K562 (cell line): ENCODE measurements at regions not wholly inside any gene's neighbourhood (a gene's known extent, or its start where the extent isn't known, plus 50 kb on each side); places are given as distances from the start of the nearest gene placed in this dataset.

Experiments used
- ATAC-seq: fragments of 200-7000 bp; cut with Tn5 transposase; 3 replicates; pipeline ENCODE4 v1.9.1; 2020; ENCODE audit warnings: moderate library complexity
- BruUV-seq: library from RNA; stranded (reverse); fragments of 400-500 nt; replicated peaks from 2 replicates; lab custom pipeline; 2021; lab: Mats Ljungman, UMichigan
- CTCF ChIA-PET: fragments of 300-600 bp; formaldehyde crosslinking; extraction: SDS; loops from one replicate; lab custom pipeline; 2021; ENCODE audit warnings: low intra/inter-chr PET ratio; lab: Yijun Ruan, JAX
- POLR2A ChIA-PET: fragments of 300-600, 350-650 bp; sonication (Branson Sonifier 250); formaldehyde crosslinking; extraction: SDS; loops from one replicate; lab custom pipeline; 2021; ENCODE audit warnings: antibody characterized with exemption, inconsistent platforms; lab: Yijun Ruan, JAX
- DNase-seq, 4 experiments: peaks; one replicate each; pipeline versions ENCODE4 v3.0.0 to v3.0.0-alpha.2; 2011 to 2018; ENCODE audit warnings: low spot score in 3 of 4, mixed read lengths in 3 of 4; ENCODE audit errors: extremely low read depth in 1 of 4
- FAIRE-seq: peaks from 2 replicates; lab custom pipeline; 2011; peaks lifted over from hg19 to GRCh38; lab: Jason Lieb, UNC
- H2AFZ ChIP-seq: 2 replicates; pipeline ENCODE4 v1.6.0; 2011; ENCODE audit warnings: low read depth, low read length, control low read depth, inconsistent platforms
- H3K27ac ChIP-seq: fragments of 200-600 bp; 3 replicates; pipeline ENCODE4 v1.8.0; 2011; ENCODE audit warnings: low read depth, mild to moderate bottlenecking, control low read depth, inconsistent platforms, low read length, moderate library complexity, mixed read lengths; ENCODE audit errors: extremely low read depth
- H3K27me3 ChIP-seq, 2 experiments: fragments of 300-600 bp in 1 of 2; 2 replicates in 1 of 2; 3 replicates in 1 of 2; pipeline versions ENCODE4 v1.6.0 to v1.8.0; 2011; ENCODE audit warnings: inconsistent platforms in 2 of 2, low read length in 2 of 2, mild to moderate bottlenecking in 1 of 2, mixed read lengths in 1 of 2, moderate library complexity in 1 of 2; ENCODE audit not compliant: control insufficient read depth in 2 of 2, insufficient read depth in 2 of 2
- H3K36me3 ChIP-seq: fragments of 300-600 bp; 3 replicates; pipeline ENCODE4 v1.8.0; 2011; ENCODE audit warnings: mild to moderate bottlenecking, low read length, inconsistent platforms; ENCODE audit not compliant: control insufficient read depth, insufficient read depth
- H3K4me1 ChIP-seq, 2 experiments: fragments of 200-600 bp in 1 of 2; replicated peaks in 1 of 2; 2 replicates in 1 of 2; 3 replicates in 1 of 2; pipeline versions ENCODE4 v1.5.1 to v1.8.0; 2011; ENCODE audit warnings: inconsistent platforms in 2 of 2, low read length in 2 of 2, mild to moderate bottlenecking in 1 of 2, mixed read lengths in 1 of 2, moderate library complexity in 1 of 2; ENCODE audit not compliant: control insufficient read depth in 2 of 2, insufficient read depth in 2 of 2
- H3K4me2 ChIP-seq: 2 replicates; pipeline ENCODE4 v1.6.1; 2011; ENCODE audit warnings: low read length, control low read depth, inconsistent platforms, mixed read lengths; ENCODE audit not compliant: insufficient read depth
- H3K4me3 ChIP-seq: fragments of 200-600 bp; sonication (generic), shearing (Covaris generic); 2 replicates; pipeline ENCODE4 v1.5.1; 2016; ENCODE audit warnings: control low read depth, inconsistent platforms
- H3K79me2 ChIP-seq: fragments of 200-600 bp; 3 replicates; pipeline ENCODE4 v1.8.0; 2011; ENCODE audit warnings: low read length, inconsistent platforms; ENCODE audit not compliant: control insufficient read depth, insufficient read depth
- H3K9ac ChIP-seq, 2 experiments: 2 replicates each; pipeline versions ENCODE4 v1.6.0 to v1.6.1; 2011; ENCODE audit warnings: low read depth in 2 of 2, low read length in 2 of 2, control low read depth in 1 of 2, inconsistent platforms in 1 of 2, mild to moderate bottlenecking in 1 of 2, mixed read lengths in 1 of 2; ENCODE audit not compliant: insufficient read depth in 1 of 2
- H3K9me1 ChIP-seq: one replicate; pipeline ENCODE4 v1.6.0; 2011; ENCODE audit warnings: inconsistent platforms, mild to moderate bottlenecking, low read length, moderate library complexity; ENCODE audit not compliant: control insufficient read depth, insufficient read depth
- H3K9me3 ChIP-seq: replicated peaks from 2 replicates; pipeline ENCODE4 v1.5.1; 2011; ENCODE audit warnings: low read depth, low read length, inconsistent platforms; ENCODE audit not compliant: control insufficient read depth, insufficient read depth
- H4K20me1 ChIP-seq: replicated peaks from 2 replicates; pipeline ENCODE4 v1.6.1; 2011; ENCODE audit warnings: low read length, inconsistent platforms, mixed read lengths; ENCODE audit not compliant: control insufficient read depth, insufficient read depth
- CHCHD3 ChIP-seq: fragments of 250-450 bp; sonication (Bioruptor Pico); IDR thresholded peaks from 2 replicates; pipeline ENCODE4 v2.1.2; 2022; ENCODE audit warnings: mild to moderate bottlenecking
- CTCFL ChIP-seq: IDR thresholded peaks from 2 replicates; pipeline ENCODE4 v1.6.1; 2011; ENCODE audit warnings: borderline replicate concordance, low read depth, mild to moderate bottlenecking, moderate library complexity, low read length; ENCODE audit not compliant: insufficient read depth, poor library complexity, severe bottlenecking
- DLX4 ChIP-seq: fragments of 250-450 bp; sonication (Bioruptor Pico); IDR thresholded peaks from 2 replicates; pipeline ENCODE4 v1.6.1; 2021; ENCODE audit warnings: mild to moderate bottlenecking
- GTF2F1 ChIP-seq: IDR thresholded peaks from 2 replicates; pipeline ENCODE4 v1.6.1; 2011; ENCODE audit warnings: low read depth, low read length, improper control_type of control experiment
- HNRNPLL ChIP-seq: fragments of 200-400 bp; formaldehyde crosslinking; IDR thresholded peaks from 2 replicates; pipeline ENCODE4 v1.6.1; 2017; ENCODE audit warnings: low read length, low read depth, mild to moderate bottlenecking; ENCODE audit not compliant: poor library complexity, severe bottlenecking
- MYBL2 ChIP-seq, 2 experiments: fragments of 450-650 bp in 1 of 2; sonication (generic) in 1 of 2; formaldehyde crosslinking in 1 of 2; IDR thresholded peaks; 2 replicates each; pipeline versions ENCODE4 v1.6.1 to v1.8.1; 2017 to 2022; ENCODE audit warnings: borderline replicate concordance in 1 of 2, inconsistent platforms in 1 of 2, low read depth in 1 of 2, mild to moderate bottlenecking in 1 of 2, missing genetic modification reagents in 1 of 2, moderate library complexity in 1 of 2
- SREBF1 ChIP-seq: fragments of 150-350 bp; IDR thresholded peaks from 2 replicates; pipeline ENCODE4 v1.6.1; 2014; ENCODE audit warnings: antibody characterized with exemption, low read depth, low read length, borderline replicate concordance
- TBP ChIP-seq: optimal IDR thresholded peaks from 2 replicates; pipeline ENCODE3; 2011; ENCODE audit warnings: low read depth, low read length, improper control_type of control experiment
- TCFL5 ChIP-seq: fragments of 250-450 bp; sonication (Bioruptor Pico); conservative IDR thresholded peaks from 2 replicates; pipeline ENCODE4 v1.6.1; 2021; ENCODE audit warnings: mild to moderate bottlenecking, moderate library complexity, matching md5 sums
- TSC22D4 ChIP-seq: fragments of 450-650 bp; IDR thresholded peaks from 2 replicates; pipeline ENCODE4 v1.6.1; 2016; ENCODE audit warnings: missing genetic modification characterization, missing biosample characterization, control low read depth
- ZBTB5 ChIP-seq: fragments of 450-650 bp; IDR thresholded peaks from 2 replicates; pipeline ENCODE4 v1.6.1; 2017; ENCODE audit warnings: antibody characterized with exemption
- ZNF75A ChIP-seq: fragments of 450-650 bp; formaldehyde crosslinking; IDR thresholded peaks from 2 replicates; pipeline ENCODE4 v1.4.0; 2020; ENCODE audit warnings: mild to moderate bottlenecking
- WGBS: fragments of 100-300 bp; shearing (Covaris generic); methylation state at CpG from one replicate; pipeline ENCODE4 v1.1.6; 2016; ENCODE audit warnings: low coverage, mixed read lengths; ENCODE audit not compliant: insufficient coverage; ENCODE audit errors: missing lambda C conversion rate; 5-methylcytosine and 5-hydroxymethylcytosine counted together
- in situ Hi-C: fragments of 300-500 bp; cut with MboI; formaldehyde crosslinking; loops from 4 replicates; pipeline ENCODE4 v1.15.0; 2018; ENCODE audit warnings: inconsistent platforms, mixed read lengths
- intact Hi-C: fragments of 100-400 bp; cut with micrococcal nuclease; formaldehyde crosslinking; loops from 2 replicates; pipeline ENCODE4 v1.14.2; 2022
- TF ChIP-seq, protein P1 (sequence below): sonication (generic); formaldehyde crosslinking; IDR thresholded peaks from 2 replicates; pipeline ENCODE4 v1.8.0; 2022; ENCODE audit warnings: mild to moderate bottlenecking, missing genetic modification reagents, borderline replicate concordance

DNA sequence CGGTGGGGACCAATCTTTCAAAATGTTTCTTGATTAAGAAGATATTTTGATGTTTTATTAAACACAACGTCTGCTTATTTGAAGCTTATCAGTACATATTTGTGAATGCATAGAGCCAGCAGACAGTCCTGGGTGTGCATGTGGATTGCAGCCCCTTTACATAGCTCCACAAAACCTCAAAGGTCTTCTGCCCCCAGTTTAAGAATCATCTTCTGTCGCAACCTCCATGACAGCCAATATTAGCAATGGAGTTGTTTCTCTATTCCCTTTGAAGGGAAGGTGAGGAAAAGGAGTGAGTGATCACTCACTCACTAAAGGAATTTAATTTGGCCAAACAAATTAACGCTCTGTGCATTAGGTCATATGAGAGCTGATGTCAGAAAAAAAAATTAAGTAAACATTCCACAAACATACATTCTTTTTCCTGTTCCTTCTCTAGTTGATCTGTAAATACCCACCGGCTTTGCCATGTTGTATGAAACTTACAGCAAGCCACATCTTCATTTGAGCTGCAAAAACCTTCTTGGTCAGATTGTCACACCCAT is 152.9 kb downstream of the SIM1 start:
- FAIRE-seq (no peak), ATAC-seq (no peak), DNase-seq (no peak)
- peaks cover 0 to 6% of the 10 kb centered on the region in 2 experiments; a peak in 2 of 5 replicates for H3K27me3 ChIP-seq
- intact Hi-C loops, result no loop called here
- H3K9ac ChIP-seq, result no peak overlapping the region
- no peaks in the 10 kb centered on the region for H3K36me3 ChIP-seq
- no peak overlapping the region for H3K4me3 ChIP-seq
- no peak overlapping the region for H3K27ac ChIP-seq
- CTCF ChIA-PET, result no interaction called here
- no peaks in the 10 kb centered on the region for H4K20me1 ChIP-seq
- BruUV-seq, result no TSS peak
- in situ Hi-C loops, result no loop called here
- WGBS, result 0% methylated on average over 5 of the region's 5 CpGs
- POLR2A ChIA-PET, result no interaction called here
- no peak overlapping the region for H2AFZ ChIP-seq
- H3K9me3 ChIP-seq, result no peaks in the 10 kb centered on the region
- H3K9me1 ChIP-seq, result no peaks in the 10 kb centered on the region
- H3K4me2 ChIP-seq, result no peak overlapping the region
- no peaks in the 10 kb centered on the region for H3K4me1 ChIP-seq
- H3K79me2 ChIP-seq, result no peaks in the 10 kb centered on the region
- TF ChIP-seq TSC22D4 (no peak), HNRNPLL (no peak), GTF2F1 (no peak), CHCHD3 (CRISPR knock-in tag) (no peak), CTCFL (no peak), TBP (no peak), ZBTB5 (no peak), DLX4 (CRISPR knock-in tag) (no peak), ZNF75A (CRISPR knock-in tag) (no peak), SREBF1 (no peak), MYBL2 (IDR thresholded peaks at IDR 0.05; ENCODE audit: low read depth) (no peak), MYBL2 (CRISPR knock-in tag; IDR thresholded peaks at IDR 0.05; ENCODE audit: borderline replicate concordance) (no peak), TCFL5 (CRISPR knock-in tag) (no peak)
- TF ChIP-seq, protein P1, sequence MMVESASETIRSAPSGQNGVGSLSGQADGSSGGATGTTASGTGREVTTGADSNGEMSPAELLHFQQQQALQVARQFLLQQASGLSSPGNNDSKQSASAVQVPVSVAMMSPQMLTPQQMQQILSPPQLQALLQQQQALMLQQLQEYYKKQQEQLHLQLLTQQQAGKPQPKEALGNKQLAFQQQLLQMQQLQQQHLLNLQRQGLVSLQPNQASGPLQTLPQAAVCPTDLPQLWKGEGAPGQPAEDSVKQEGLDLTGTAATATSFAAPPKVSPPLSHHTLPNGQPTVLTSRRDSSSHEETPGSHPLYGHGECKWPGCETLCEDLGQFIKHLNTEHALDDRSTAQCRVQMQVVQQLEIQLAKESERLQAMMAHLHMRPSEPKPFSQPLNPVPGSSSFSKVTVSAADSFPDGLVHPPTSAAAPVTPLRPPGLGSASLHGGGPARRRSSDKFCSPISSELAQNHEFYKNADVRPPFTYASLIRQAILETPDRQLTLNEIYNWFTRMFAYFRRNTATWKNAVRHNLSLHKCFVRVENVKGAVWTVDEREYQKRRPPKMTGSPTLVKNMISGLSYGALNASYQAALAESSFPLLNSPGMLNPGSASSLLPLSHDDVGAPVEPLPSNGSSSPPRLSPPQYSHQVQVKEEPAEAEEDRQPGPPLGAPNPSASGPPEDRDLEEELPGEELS (CRISPR knock-in tag), result no peak
